Limb (tissue), 2 donors: ENCODE measurements at regions not wholly inside any gene's neighbourhood (a gene's known extent, or its start where the extent isn't known, plus 50 kb on each side); places are given as distances from the start of the nearest gene placed in this dataset.

Experiments used
- DNase-seq, 2 donors: peaks; one replicate each; pipeline ENCODE4 v3.0.0-alpha.2; 2016; ENCODE audit errors: extremely low spot score in 2 of 2

GRCh38 chr13:31927219-31927653, 104.3 kb upstream of the FRY start:
- DNase-seq: no peak

- no peak for DNase-seq
These were observed 102.4 kb upstream of the FRY start for GRCh38 chr13:31929031-31929770.

GRCh38 chr13:31930490-31930889, 101.1 kb upstream of the FRY start:
- no peak for DNase-seq

- DNase-seq: no peak
These were observed 100.6 kb upstream of the FRY start for GRCh38 chr13:31930901-31931522.

GRCh38 chr13:31937436-31937835, 94.1 kb upstream of the FRY start:
- no peak for DNase-seq

- DNase-seq: no peak
These were observed 91.5 kb upstream of the FRY start for GRCh38 chr13:31940076-31940475.

GRCh38 chr13:31943591-31943990, 88.0 kb upstream of the FRY start:
- no peak for DNase-seq

GRCh38 chr13:31944262-31945160, 87.1 kb upstream of the FRY start:
- DNase-seq: no peak

GRCh38 chr13:31945202-31945961, 86.2 kb upstream of the FRY start:
- DNase-seq: peak; percentile 40 to 71

GRCh38 chr13:31946091-31946770, 85.3 kb upstream of the FRY start:
- DNase-seq: no peak

GRCh38 chr13:31947105-31947504, 84.5 kb upstream of the FRY start:
- no peak for DNase-seq

- no peak for DNase-seq
These were observed 84.1 kb upstream of the FRY start for GRCh38 chr13:31947506-31947905.

- DNase-seq: no peak
These were observed 82.1 kb upstream of the FRY start for GRCh38 chr13:31949486-31949885.

- DNase-seq: no peak
These were observed 81.3 kb upstream of the FRY start for GRCh38 chr13:31950111-31950815.

- DNase-seq: no peak
These were observed 80.3 kb upstream of the FRY start for GRCh38 chr13:31951215-31951678.

- DNase-seq: no peak
These were observed 78.8 kb upstream of the FRY start for GRCh38 chr13:31952641-31953380.

- DNase-seq: no peak
These were observed 76.5 kb upstream of the FRY start for GRCh38 chr13:31955101-31955500.

- DNase-seq: no peak
These were observed 75.8 kb upstream of the FRY start for GRCh38 chr13:31955741-31956140.

GRCh38 chr13:31956980-31957644, 74.5 kb upstream of the FRY start:
- DNase-seq: no peak
